K562 (cell line): ENCODE measurements at regions not wholly inside any gene's neighbourhood (a gene's known extent, or its start where the extent isn't known, plus 50 kb on each side); places are given as distances from the start of the nearest gene placed in this dataset.
A peak's percentile ranks its signal among the peaks of the same experiment; 100 is the strongest.

ENCODE experiments used
- ATAC-seq: fragments of 200-7000 bp; cut with Tn5 transposase; 3 replicates; pipeline ENCODE4 v1.9.1; 2020; ENCODE audit warnings: moderate library complexity
- BruUV-seq: library from RNA; stranded (reverse); fragments of 400-500 nt; replicated peaks from 2 replicates; lab custom pipeline; 2021; lab: Mats Ljungman, UMichigan
- CTCF ChIA-PET: fragments of 300-600 bp; formaldehyde crosslinking; extraction: SDS; loops from one replicate; lab custom pipeline; 2021; ENCODE audit warnings: low intra/inter-chr PET ratio; lab: Yijun Ruan, JAX
- POLR2A ChIA-PET: fragments of 300-600, 350-650 bp; sonication (Branson Sonifier 250); formaldehyde crosslinking; extraction: SDS; loops from one replicate; lab custom pipeline; 2021; ENCODE audit warnings: antibody characterized with exemption, inconsistent platforms; lab: Yijun Ruan, JAX
- DNase-seq, 4 experiments: peaks; one replicate each; pipeline versions ENCODE4 v3.0.0 to v3.0.0-alpha.2; 2011 to 2018; ENCODE audit warnings: low spot score in 3 of 4, mixed read lengths in 3 of 4; ENCODE audit errors: extremely low read depth in 1 of 4
- FAIRE-seq: peaks from 2 replicates; lab custom pipeline; 2011; peaks lifted over from hg19 to GRCh38; lab: Jason Lieb, UNC
- H2AFZ ChIP-seq: 2 replicates; pipeline ENCODE4 v1.6.0; 2011; ENCODE audit warnings: low read depth, low read length, control low read depth, inconsistent platforms
- H3K27ac ChIP-seq: fragments of 200-600 bp; 3 replicates; pipeline ENCODE4 v1.8.0; 2011; ENCODE audit warnings: low read depth, mild to moderate bottlenecking, control low read depth, inconsistent platforms, low read length, moderate library complexity, mixed read lengths; ENCODE audit errors: extremely low read depth
- H3K27me3 ChIP-seq, 2 experiments: fragments of 300-600 bp in 1 of 2; 2 replicates in 1 of 2; 3 replicates in 1 of 2; pipeline versions ENCODE4 v1.6.0 to v1.8.0; 2011; ENCODE audit warnings: inconsistent platforms in 2 of 2, low read length in 2 of 2, mild to moderate bottlenecking in 1 of 2, mixed read lengths in 1 of 2, moderate library complexity in 1 of 2; ENCODE audit not compliant: control insufficient read depth in 2 of 2, insufficient read depth in 2 of 2
- H3K36me3 ChIP-seq: fragments of 300-600 bp; 3 replicates; pipeline ENCODE4 v1.8.0; 2011; ENCODE audit warnings: mild to moderate bottlenecking, low read length, inconsistent platforms; ENCODE audit not compliant: control insufficient read depth, insufficient read depth
- H3K4me1 ChIP-seq, 2 experiments: fragments of 200-600 bp in 1 of 2; replicated peaks in 1 of 2; 2 replicates in 1 of 2; 3 replicates in 1 of 2; pipeline versions ENCODE4 v1.5.1 to v1.8.0; 2011; ENCODE audit warnings: inconsistent platforms in 2 of 2, low read length in 2 of 2, mild to moderate bottlenecking in 1 of 2, mixed read lengths in 1 of 2, moderate library complexity in 1 of 2; ENCODE audit not compliant: control insufficient read depth in 2 of 2, insufficient read depth in 2 of 2
- H3K4me2 ChIP-seq: 2 replicates; pipeline ENCODE4 v1.6.1; 2011; ENCODE audit warnings: low read length, control low read depth, inconsistent platforms, mixed read lengths; ENCODE audit not compliant: insufficient read depth
- H3K4me3 ChIP-seq: fragments of 200-600 bp; sonication (generic), shearing (Covaris generic); 2 replicates; pipeline ENCODE4 v1.5.1; 2016; ENCODE audit warnings: control low read depth, inconsistent platforms
- H3K79me2 ChIP-seq: fragments of 200-600 bp; 3 replicates; pipeline ENCODE4 v1.8.0; 2011; ENCODE audit warnings: low read length, inconsistent platforms; ENCODE audit not compliant: control insufficient read depth, insufficient read depth
- H3K9ac ChIP-seq, 2 experiments: 2 replicates each; pipeline versions ENCODE4 v1.6.0 to v1.6.1; 2011; ENCODE audit warnings: low read depth in 2 of 2, low read length in 2 of 2, control low read depth in 1 of 2, inconsistent platforms in 1 of 2, mild to moderate bottlenecking in 1 of 2, mixed read lengths in 1 of 2; ENCODE audit not compliant: insufficient read depth in 1 of 2
- H3K9me1 ChIP-seq: one replicate; pipeline ENCODE4 v1.6.0; 2011; ENCODE audit warnings: inconsistent platforms, mild to moderate bottlenecking, low read length, moderate library complexity; ENCODE audit not compliant: control insufficient read depth, insufficient read depth
- H3K9me3 ChIP-seq: replicated peaks from 2 replicates; pipeline ENCODE4 v1.5.1; 2011; ENCODE audit warnings: low read depth, low read length, inconsistent platforms; ENCODE audit not compliant: control insufficient read depth, insufficient read depth
- H4K20me1 ChIP-seq: replicated peaks from 2 replicates; pipeline ENCODE4 v1.6.1; 2011; ENCODE audit warnings: low read length, inconsistent platforms, mixed read lengths; ENCODE audit not compliant: control insufficient read depth, insufficient read depth
- DACH1 ChIP-seq: fragments of 450-650 bp; IDR thresholded peaks from 2 replicates; pipeline ENCODE4 v1.6.1; 2018; ENCODE audit not compliant: partially characterized antibody
- ETV5 ChIP-seq: sonication (generic); formaldehyde crosslinking; IDR thresholded peaks from 2 replicates; pipeline ENCODE4 v1.4.0; 2020; ENCODE audit warnings: low read depth, mild to moderate bottlenecking, missing genetic modification reagents
- GABPA ChIP-seq: fragments of 200-800 bp; sonication (Bioruptor generic); conservative IDR thresholded peaks from 2 replicates; pipeline ENCODE4 v1.6.1; 2016; ENCODE audit warnings: low read depth, missing genetic modification characterization, missing compliant biosample characterization
- NCOA4 ChIP-seq: fragments of 450-650 bp; IDR thresholded peaks from 2 replicates; pipeline ENCODE4 v1.6.1; 2018; ENCODE audit warnings: mild to moderate bottlenecking; ENCODE audit not compliant: partially characterized antibody
- NR3C1 ChIP-seq: sonication (generic); formaldehyde crosslinking; IDR thresholded peaks from 2 replicates; pipeline ENCODE4 v1.8.1; 2022; ENCODE audit warnings: missing genetic modification reagents
- TFE3 ChIP-seq: fragments of 450-650 bp; formaldehyde crosslinking; IDR thresholded peaks from 2 replicates; pipeline ENCODE4 v1.4.0; 2020; ENCODE audit warnings: mild to moderate bottlenecking, mixed read lengths
- USF2 ChIP-seq: sonication (generic); formaldehyde crosslinking; IDR thresholded peaks from 2 replicates; pipeline ENCODE4 v1.5.0; 2020; ENCODE audit warnings: missing genetic modification reagents
- YY1 ChIP-seq, 3 experiments: IDR thresholded peaks; 2 replicates each; pipeline ENCODE4 v1.6.1; 2011; ENCODE audit warnings: low read length in 2 of 3, mild to moderate bottlenecking in 2 of 3, moderate library complexity in 2 of 3, borderline replicate concordance in 1 of 3, control low read depth in 1 of 3, low read depth in 1 of 3; ENCODE audit not compliant: insufficient read depth in 3 of 3, insufficient replicate concordance in 2 of 3, control insufficient read depth in 1 of 3, insufficient read length in 1 of 3; ENCODE audit errors: extremely low read depth in 1 of 3
- ZNF668 ChIP-seq: fragments of 250-450 bp; sonication (Bioruptor Pico); IDR thresholded peaks from 2 replicates; pipeline ENCODE4 v1.8.0; 2022; ENCODE audit warnings: mild to moderate bottlenecking, inconsistent platforms
- WGBS: fragments of 100-300 bp; shearing (Covaris generic); methylation state at CpG from one replicate; pipeline ENCODE4 v1.1.6; 2016; ENCODE audit warnings: low coverage, mixed read lengths; ENCODE audit not compliant: insufficient coverage; ENCODE audit errors: missing lambda C conversion rate; 5-methylcytosine and 5-hydroxymethylcytosine counted together
- in situ Hi-C: fragments of 300-500 bp; cut with MboI; formaldehyde crosslinking; loops from 4 replicates; pipeline ENCODE4 v1.15.0; 2018; ENCODE audit warnings: inconsistent platforms, mixed read lengths
- intact Hi-C: fragments of 100-400 bp; cut with micrococcal nuclease; formaldehyde crosslinking; loops from 2 replicates; pipeline ENCODE4 v1.14.2; 2022

GRCh38 chr21:26686278-26686677 lies 113.2 kb upstream of the CYYR1 start:
- ATAC-seq (no peak), DNase-seq (no peak), FAIRE-seq (no peak)
- no peak overlapping the region for H3K4me3 ChIP-seq
- no peaks in the 10 kb centered on the region for H3K79me2 ChIP-seq
- H3K9ac ChIP-seq, result no peak overlapping the region
- H3K9me3 ChIP-seq, result no peaks in the 10 kb centered on the region
- H4K20me1 ChIP-seq, result no peaks in the 10 kb centered on the region
- no peak overlapping the region for H2AFZ ChIP-seq
- H3K4me1 ChIP-seq, result no peaks in the 10 kb centered on the region
- in situ Hi-C loops (no loop called here), intact Hi-C loops (no loop called here)
- TF ChIP-seq ETV5 (CRISPR knock-in tag) (no peak), GABPA (tag) (0 out of 2 replicates have a peak, but pooled peaks have one; percentile 18), ZNF668 (CRISPR knock-in tag) (no peak), NR3C1 (no peak), USF2 (CRISPR knock-in tag) (peak; percentile 65), YY1 (IDR thresholded peaks at IDR 0.05; ENCODE audit: borderline replicate concordance in 1 of 3, control insufficient read depth in 1 of 3, extremely low read depth in 1 of 3, insufficient read depth in 3 of 3, insufficient read length in 1 of 3, insufficient replicate concordance in 2 of 3, low read depth in 1 of 3, low read length in 2 of 3) (no peak), TFE3 (peak; percentile 20; the same call in 1 of the 2 replicates), DACH1 (no peak), NCOA4 (no peak)
- no peak overlapping the region for H3K4me2 ChIP-seq
- H3K27ac ChIP-seq, result no peak overlapping the region
- POLR2A ChIA-PET, result no interaction called here
- H3K36me3 ChIP-seq, result no peaks in the 10 kb centered on the region
- 0% methylated on average over 3 of the region's 3 CpGs for WGBS
- H3K27me3 ChIP-seq, result no peaks in the 10 kb centered on the region
- no peaks in the 10 kb centered on the region for H3K9me1 ChIP-seq
- CTCF ChIA-PET, result no interaction called here
- BruUV-seq, result no TSS peak
